ENCODE measurements at regions not wholly inside any gene's neighbourhood (a gene's known extent, or its start where the extent isn't known, plus 50 kb on each side); places are given as distances from the start of the nearest gene placed in this dataset.
"Not testable (repeated sequence)": the region's sequence is repeated elsewhere in the genome, so short reads cannot be mapped to it uniquely, and the experiment has no call there.

- DNase-seq = peak; percentile 11
Measured at GRCh38 chr10:78602201-78602932, 466.4 kb upstream of the ZMIZ1 start.

DNA sequence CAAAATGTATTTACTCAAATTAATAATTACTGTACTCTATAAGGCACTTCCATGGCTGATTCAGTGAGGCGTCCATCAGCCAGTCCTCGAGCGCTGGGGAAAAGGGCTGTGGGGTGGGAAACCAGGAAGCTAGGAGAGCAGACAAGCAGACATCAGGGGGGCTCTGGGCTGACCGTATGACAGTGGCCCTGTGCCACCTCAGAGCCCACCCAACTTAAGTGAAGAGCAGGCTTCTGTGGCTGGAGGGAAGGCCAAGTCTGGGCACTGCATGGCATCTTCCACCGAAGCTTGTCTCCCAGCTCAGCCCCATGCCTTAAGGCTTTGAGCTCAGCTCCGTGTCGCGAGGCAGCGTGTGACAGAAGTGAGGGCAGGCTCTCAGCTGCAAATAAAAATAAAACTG is 464.5 kb upstream of the ZMIZ1 start:
- DNase-seq = no peak

DNA sequence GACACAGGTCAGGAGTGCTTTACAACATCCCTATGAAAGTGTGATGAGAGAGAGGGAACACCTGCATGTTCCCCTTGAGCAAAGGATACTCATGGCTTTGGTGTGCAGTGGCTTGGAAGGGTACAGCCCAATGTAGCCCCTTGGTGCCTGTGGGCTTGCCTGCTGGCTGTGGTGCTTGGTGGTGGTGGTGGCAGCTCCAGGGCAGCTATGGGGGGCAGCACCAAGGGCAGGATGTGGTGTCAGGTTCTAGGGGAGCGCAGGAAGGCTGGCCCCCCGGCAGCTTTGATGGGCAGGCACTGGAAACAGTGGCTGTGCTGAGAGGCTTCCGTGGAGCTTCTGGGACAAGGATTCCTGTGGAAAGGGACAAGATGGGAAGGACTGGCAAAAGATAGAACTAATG is 464.0 kb upstream of the ZMIZ1 start:
- DNase-seq = no peak

DNA sequence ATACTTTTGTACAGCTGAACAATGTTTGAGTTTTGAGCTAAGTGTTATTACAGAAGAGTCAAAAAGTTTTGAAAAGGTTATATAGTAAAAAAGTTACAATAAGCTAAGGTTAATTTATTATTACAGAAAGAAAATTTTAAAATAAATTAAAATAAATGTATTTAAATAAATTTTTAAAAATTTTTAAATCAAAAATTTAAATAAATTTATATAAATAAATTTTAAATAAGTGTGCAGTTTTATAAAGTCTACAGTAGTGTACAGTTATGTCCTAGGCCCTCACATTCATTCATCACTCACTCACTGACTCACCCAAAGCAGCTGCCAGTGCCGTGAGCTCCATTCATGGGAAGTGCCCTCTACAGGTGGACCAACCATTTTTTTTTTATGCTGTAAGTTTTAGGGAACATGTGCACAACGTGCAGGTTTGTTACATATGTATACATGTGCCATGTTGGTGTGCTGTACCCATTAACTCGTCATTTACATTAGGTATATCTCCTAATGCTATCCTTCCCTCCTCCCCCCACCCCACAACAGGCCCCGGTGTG is 462.9 kb upstream of the ZMIZ1 start:
- no peak for DNase-seq

DNA sequence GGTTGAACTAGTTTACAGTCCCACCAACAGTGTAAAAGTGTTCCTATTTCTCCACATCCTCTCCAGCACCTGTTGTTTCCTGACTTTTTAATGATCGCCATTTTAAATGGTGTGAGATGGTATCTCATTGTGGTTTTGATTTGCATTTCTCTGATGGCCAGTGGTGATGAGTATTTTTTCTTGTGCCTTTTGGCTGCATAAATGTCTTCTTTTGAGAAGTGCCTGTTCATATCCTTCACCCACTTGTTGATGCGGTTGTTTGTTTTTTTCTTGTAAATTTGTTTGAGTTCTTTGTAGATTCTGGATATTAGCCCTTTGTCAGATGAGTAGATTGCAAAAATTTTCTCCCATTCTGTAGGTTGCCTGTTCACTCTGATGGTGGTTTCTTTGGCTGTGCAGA is 462.0 kb upstream of the ZMIZ1 start:
- not testable (repeated sequence) for DNase-seq

GRCh38 chr10:78609976-78610375 is 458.8 kb upstream of the ZMIZ1 start:
- DNase-seq = no peak

DNA sequence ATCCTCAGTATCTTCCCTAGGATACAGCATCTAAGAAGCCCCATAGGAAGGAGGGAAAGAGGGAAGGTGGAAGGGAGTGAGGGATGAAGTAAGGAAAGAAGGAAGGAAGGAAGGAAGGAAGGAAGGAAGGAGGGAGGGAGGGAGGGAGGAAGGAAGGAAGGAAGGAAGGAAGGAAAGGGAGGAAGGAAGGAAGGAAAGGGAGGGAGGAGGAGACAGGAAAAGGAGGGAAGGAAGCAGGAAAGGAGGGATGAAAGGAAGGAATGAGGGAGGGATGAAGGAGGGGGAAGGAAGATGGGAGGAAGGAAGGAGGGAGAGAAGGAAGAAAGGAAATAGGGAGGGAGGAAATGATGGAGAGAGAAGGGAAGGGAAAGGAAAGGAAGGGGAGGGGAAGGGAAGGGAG is 455.6 kb upstream of the ZMIZ1 start:
- no peak for DNase-seq

DNA sequence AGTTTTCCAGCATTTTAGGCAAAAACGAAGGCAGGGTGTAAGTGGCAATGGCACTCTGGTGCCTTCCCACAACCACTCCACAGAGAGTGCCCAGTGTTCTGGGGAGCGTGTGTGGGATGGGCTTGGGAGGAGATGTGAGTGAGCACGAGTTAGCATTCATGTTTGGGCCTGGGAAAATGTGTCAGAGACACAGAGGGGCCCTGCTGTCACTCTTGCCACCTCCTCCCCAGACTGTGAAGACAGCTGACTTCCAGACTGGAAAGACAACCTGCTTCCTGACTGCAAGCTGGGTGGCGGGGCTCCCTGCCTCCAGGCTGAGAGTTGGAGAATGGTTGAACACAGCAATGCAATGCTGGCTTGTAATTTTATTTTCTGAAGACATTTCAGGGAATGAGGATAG is 454.5 kb upstream of the ZMIZ1 start:
- DNase-seq = no peak

- DNase-seq = no peak
Measured at GRCh38 chr10:78614744-78615143, 454.0 kb upstream of the ZMIZ1 start.

DNA sequence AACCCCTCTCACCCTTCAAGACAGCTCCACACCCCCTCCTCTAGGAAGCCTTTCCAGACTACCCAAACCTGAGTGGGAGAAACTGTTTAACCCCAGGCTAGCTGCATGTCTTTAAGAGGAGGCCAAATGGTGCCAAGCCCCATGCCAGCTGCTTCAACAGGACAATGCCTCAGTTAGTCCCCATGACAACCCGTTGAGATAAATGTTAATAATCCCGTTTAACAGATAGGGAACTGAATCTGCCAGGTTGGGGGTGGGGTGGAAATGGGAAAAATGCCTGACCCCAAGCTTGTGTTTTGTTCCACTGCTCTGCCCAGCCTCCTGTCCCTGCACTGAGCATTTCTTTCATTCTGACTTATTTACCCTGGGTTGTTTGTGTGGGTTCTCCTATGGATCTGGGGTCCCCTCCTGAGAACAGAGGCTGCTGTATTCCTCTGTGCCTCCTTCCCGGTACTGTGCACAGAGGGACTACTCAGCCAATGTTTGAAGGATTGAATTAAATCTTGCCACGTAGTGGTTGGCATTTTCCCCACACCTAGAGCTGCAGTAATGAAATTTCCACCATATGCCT is 452.6 kb upstream of the ZMIZ1 start:
- DNase-seq = no peak

DNA sequence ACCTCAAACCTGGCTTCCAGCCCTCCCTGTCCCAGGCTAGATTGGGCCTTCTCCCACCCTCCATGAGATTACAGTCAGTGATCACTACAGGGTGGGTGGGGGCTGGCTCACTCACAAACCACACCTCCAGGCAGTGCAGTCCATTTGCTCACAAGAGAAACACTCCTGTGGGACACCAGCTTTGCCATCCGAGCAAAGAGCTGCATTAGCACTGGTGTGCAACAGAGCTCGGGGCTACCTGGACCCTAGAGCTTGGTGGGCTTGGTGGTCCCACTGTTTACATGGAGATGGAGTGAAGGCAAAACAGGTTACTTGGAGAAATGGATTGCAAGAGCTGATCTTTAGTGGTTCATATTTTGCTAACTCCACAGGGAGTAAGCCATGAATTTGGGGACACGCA is 451.7 kb upstream of the ZMIZ1 start:
- no peak for DNase-seq

DNA sequence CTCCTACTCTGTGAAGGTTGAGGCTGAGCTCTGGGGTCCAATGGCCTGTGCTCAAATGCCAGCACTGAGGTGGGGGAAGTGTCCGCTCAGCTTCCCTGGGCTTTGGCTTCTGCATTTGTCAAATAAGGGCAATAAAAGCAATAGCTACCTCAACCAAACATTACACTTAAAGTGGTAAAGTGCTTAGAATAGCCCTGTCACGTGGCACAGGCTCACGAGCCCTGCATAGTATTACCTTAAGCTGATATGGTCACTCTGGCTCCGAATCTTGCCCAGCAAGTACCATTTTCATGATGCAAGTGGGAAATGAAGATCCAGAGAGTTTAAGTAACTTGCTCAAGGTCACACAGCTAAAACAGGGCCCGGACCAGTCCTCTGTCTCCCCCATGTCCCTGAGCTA is 451.1 kb upstream of the ZMIZ1 start:
- DNase-seq = no peak

DNA sequence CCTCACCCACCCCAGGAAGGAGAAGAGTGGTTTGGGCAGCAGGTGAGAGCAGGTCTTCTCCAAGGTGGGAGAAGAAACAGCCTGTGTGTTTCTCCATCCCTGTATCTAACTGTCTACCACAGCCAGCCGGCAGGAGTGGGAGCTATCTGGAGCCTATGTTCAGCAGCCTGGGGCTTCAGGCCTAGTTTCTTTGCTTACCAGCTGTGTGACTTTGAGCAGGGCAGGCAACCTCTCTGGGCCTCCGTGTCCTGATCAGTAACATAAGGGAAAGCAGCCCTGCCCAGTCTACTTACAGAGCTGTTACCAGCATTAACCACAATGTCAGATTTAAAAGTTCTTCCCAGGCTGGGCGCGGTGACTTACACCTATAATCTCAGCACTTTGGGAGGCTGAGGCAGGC is 450.7 kb upstream of the ZMIZ1 start:
- DNase-seq = no peak

- no peak for DNase-seq
Measured at GRCh38 chr10:78619115-78619851, 449.5 kb upstream of the ZMIZ1 start.

DNA sequence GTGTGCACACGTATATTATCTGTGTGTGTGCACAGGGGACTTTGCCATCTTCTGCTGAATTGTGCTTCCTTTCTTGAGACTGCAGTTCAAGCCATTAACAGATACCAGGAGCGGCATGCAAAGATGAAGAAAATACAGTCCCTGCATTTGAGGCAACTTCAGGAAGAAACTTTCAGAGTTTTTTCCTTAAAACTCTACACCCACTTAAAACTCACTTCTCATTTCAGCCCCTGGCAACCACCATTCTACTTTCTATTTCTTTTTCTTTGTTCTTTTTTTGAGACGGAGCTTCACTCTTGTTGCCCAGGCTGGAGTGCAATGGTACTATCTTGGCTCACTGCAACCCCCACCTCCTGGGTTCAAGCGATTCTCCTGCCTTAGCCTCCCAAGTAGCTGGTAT is 448.9 kb upstream of the ZMIZ1 start:
- no peak for DNase-seq

- DNase-seq = no peak
Measured at GRCh38 chr10:78620985-78621799, 447.6 kb upstream of the ZMIZ1 start.

- DNase-seq = no peak
Measured at GRCh38 chr10:78623578-78624215, 445.1 kb upstream of the ZMIZ1 start.

- no peak for DNase-seq
Measured at GRCh38 chr10:78624791-78625190, 444.0 kb upstream of the ZMIZ1 start.

DNA sequence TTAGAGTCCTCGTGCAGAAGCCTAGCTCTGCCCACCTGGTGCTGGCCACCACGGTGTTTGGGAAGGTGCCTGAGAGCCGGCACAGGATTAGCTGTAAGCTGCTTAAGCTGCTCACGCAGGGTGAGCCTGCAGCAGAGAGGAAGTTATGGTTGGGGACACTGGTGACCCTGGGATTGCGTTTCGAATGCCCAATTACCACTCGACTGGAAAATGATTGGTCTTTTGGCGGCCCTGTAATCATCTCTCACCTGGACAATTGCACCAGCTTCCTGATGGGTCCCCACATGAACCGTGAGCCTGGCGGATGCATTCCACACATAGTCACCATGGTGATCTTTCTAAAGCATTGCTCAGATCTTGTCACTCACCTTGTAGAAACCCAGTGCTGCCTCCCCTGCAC is 442.3 kb upstream of the ZMIZ1 start:
- DNase-seq = no peak

DNA sequence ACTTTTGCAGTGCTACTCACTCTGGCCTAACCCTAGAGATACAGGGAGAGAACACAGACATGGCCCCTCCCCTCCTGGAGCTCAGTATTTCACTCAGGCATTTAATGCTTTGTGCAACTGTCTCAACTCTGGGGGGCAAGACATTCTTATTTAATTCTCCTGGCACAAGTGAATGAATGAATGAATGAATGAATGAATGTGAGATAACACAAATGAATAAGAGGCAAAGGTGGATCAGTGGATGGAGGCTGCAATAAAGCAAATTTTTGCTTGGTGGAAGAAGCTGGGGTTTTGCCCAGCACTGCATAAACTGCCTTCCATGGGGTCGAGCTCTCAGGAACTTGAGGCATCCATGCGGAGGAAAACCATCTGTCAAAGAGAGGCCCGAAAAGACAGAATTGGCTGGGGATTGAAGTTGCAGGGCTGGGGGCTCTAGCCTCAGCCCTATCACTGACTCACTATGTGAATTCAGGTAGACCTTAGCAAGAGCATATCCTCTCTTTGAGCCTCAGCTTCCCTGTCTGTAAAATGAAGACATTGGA is 441.4 kb upstream of the ZMIZ1 start:
- no peak for DNase-seq

DNA sequence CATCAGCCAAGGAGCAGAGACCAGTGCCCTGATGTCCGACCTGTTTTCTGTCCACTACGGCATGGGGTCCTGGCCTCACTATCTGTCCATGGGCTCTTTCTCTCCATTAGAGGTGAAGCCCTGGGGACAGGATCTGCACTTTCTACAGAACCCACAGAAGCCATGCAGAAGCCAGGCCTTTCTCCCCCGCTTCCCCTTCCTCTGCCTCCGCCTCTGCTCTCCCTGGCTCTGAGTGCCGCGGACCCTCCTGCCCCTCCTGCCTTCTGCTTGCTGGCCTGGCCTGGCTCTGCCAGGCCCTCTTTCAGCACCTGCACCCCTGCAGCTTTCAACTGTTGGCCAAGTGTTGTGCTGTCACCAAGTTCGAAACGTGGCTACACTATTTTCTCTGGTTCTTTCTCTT is 439.8 kb upstream of the ZMIZ1 start:
- no peak for DNase-seq

DNA sequence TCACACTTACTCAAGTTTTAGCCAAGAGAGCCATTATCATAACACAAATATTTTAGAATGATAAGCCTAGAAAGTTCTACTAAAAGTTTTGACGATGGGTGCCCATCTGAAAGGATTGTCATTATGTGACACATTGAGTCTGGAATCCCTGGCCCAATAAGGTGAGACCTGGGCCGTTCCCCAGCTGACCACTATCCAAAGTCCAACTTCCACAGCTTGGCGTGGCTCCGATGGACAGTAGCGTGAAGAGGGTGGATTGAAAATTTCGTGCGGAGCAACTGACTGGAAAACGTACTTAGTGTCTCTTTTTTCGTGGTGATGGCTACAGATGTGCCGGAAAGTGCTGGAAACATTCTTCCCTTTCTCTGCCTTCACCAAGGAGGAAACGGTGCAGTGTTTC is 439.0 kb upstream of the ZMIZ1 start:
- DNase-seq = no peak
